Tibial nerve (tissue), 4 donors: ENCODE measurements at regions not wholly inside any gene's neighbourhood (a gene's known extent, or its start where the extent isn't known, plus 50 kb on each side); places are given as distances from the start of the nearest gene placed in this dataset.
A peak's percentile ranks its signal among the peaks of the same experiment; 100 is the strongest.

Experiments used
- DNase-seq, 2 donors: peaks; one replicate each; pipeline ENCODE4 v3.0.0-alpha.2; 2019; ENCODE audit warnings: low spot score in 2 of 2
- H3K27ac ChIP-seq, 4 donors: fragments of 200-600 bp; sonication (generic) in 3 of 4; one replicate each; pipeline ENCODE4 v1.5.1; 2017 to 2019; ENCODE audit warnings: mild to moderate bottlenecking in 1 of 4
- H3K27me3 ChIP-seq, 2 donors: fragments of 200-600 bp; sonication (generic) in 1 of 2; one replicate each; pipeline versions ENCODE4 v1.5.1 to v1.6.0; 2017 to 2019
- H3K36me3 ChIP-seq, 3 donors: fragments of 200-600 bp; sonication (generic); one replicate each; pipeline ENCODE4 v1.5.1; 2018 to 2019
- H3K4me1 ChIP-seq, 4 donors: fragments of 200-600 bp; sonication (generic) in 3 of 4; one replicate each; pipeline ENCODE4 v1.5.1; 2017 to 2019
- H3K4me3 ChIP-seq, 4 donors: fragments of 200-600 bp; sonication (generic) in 3 of 4; one replicate each; pipeline ENCODE4 v1.5.1; 2017 to 2019; ENCODE audit warnings: mild to moderate bottlenecking in 1 of 4, moderate library complexity in 1 of 4
- H3K9me3 ChIP-seq, 4 donors: fragments of 200-600 bp; sonication (generic) in 3 of 4; one replicate each; pipeline ENCODE4 v1.5.1; 2017 to 2019
- EP300 ChIP-seq, 2 donors: sonication (generic); formaldehyde crosslinking; IDR thresholded peaks; one replicate each; pipeline ENCODE4 v1.6.1; 2017; ENCODE audit warnings: antibody characterized with exemption in 2 of 2, mild to moderate bottlenecking in 1 of 2
- POLR2A ChIP-seq, 2 donors: fragments of 450-650 bp; IDR thresholded peaks; one replicate each; pipeline ENCODE4 v1.6.1; 2017; ENCODE audit warnings: antibody characterized with exemption in 2 of 2, mild to moderate bottlenecking in 2 of 2, moderate library complexity in 2 of 2
- WGBS, 2 donors: methylation state at CpG; one replicate each; pipeline ENCODE4 v1.1.5; 2018; 5-methylcytosine and 5-hydroxymethylcytosine counted together
- TF ChIP-seq, protein P1 (sequence below), 5 experiments: fragments of 200-600 bp in 3 of 5; fragments of 450-650 bp in 2 of 5; sonication (generic) in 3 of 5; IDR thresholded peaks; one replicate each; pipeline ENCODE4 v1.5.1; 2016 to 2019; ENCODE audit warnings: antibody characterized with exemption in 5 of 5, mild to moderate bottlenecking in 3 of 5, moderate library complexity in 2 of 5

DNA sequence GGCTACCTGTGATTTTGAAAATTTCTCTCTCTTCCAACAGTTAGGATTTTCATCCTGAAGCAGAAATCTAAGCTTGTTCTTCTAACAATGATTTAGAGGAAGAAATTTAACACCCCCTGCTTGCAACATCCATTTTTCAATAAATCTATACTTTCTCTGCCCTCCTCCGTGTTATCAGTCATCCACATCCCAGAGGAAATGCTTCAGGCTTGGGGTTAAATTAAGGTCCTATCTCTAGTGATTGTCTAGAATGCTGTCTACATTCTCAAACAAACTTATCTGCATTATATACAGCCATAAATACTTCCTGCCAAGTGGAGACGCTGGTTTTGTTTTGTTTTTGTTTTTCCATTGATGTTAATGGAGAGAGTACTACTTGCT, 371.0 kb downstream of the CSNK1G3 start:
- WGBS, 2 donors = 14 to 17% methylated on average over 2 of the region's 2 CpGs

DNA sequence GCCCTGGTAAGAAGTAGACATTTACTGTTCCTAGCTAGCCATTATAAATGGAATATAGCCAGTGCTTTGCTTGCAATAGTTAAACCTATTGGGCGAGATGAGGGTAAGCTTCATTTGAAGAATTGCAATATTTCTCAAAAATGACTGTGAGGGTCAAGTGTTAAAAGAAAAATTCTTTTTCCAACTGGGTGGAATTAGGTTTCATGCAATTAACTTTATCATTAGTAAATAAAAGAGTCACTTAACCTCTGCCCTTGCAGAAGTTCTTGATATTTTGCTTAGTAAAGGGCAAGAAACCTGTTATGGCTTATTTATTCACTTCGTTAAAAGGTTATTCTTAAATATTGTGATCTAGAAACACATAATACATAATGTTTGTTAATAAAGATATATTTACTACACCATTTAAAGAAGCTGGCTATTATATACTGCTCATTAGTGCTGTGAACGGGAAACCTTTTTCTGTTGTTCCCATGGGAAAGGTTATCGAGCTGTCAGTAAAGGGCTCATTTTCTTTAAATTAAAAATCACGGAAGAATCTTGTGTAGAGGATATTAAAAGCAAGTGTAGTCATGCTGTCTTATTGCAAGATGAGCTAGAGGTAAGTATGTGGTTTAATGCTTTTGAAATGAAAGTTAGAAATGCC, 370.5 kb downstream of the CSNK1G3 start:
- Histone ChIP-seq H3K4me1 (peaks cover 0 to 35% (median 0%) of the 10 kb centered on the region in 4 donors), H3K27me3 (no peaks in the 10 kb centered on the region), H3K27ac (peak overlapping the region in 1 of 4 donors; percentile 37), H3K4me3 (no peak overlapping the region), H3K36me3 (no peaks in the 10 kb centered on the region), H3K9me3 (no peaks in the 10 kb centered on the region)
- WGBS, 2 donors = 44 to 50% methylated on average over 5 of the region's 5 CpGs
- TF ChIP-seq, protein P1, sequence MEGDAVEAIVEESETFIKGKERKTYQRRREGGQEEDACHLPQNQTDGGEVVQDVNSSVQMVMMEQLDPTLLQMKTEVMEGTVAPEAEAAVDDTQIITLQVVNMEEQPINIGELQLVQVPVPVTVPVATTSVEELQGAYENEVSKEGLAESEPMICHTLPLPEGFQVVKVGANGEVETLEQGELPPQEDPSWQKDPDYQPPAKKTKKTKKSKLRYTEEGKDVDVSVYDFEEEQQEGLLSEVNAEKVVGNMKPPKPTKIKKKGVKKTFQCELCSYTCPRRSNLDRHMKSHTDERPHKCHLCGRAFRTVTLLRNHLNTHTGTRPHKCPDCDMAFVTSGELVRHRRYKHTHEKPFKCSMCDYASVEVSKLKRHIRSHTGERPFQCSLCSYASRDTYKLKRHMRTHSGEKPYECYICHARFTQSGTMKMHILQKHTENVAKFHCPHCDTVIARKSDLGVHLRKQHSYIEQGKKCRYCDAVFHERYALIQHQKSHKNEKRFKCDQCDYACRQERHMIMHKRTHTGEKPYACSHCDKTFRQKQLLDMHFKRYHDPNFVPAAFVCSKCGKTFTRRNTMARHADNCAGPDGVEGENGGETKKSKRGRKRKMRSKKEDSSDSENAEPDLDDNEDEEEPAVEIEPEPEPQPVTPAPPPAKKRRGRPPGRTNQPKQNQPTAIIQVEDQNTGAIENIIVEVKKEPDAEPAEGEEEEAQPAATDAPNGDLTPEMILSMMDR (IDR thresholded peaks at IDR 0.05) = no peak
- TF ChIP-seq EP300 (IDR thresholded peaks at IDR 0.05) (no peak), POLR2A (IDR thresholded peaks at IDR 0.05) (no peak)
- DNase-seq = no peak

More for the DNA sequence above, 371.0 kb downstream of the CSNK1G3 start:
- H3K27me3 ChIP-seq = no peaks in the 10 kb centered on the region
- no peak overlapping the region for H3K4me3 ChIP-seq
- TF ChIP-seq EP300 (IDR thresholded peaks at IDR 0.05) = no peak
- TF ChIP-seq, protein P1 (IDR thresholded peaks at IDR 0.05) = no peak
- TF ChIP-seq POLR2A (IDR thresholded peaks at IDR 0.05) = no peak
- H3K9me3 ChIP-seq = no peaks in the 10 kb centered on the region
- no peaks in the 10 kb centered on the region for H3K36me3 ChIP-seq
- peaks cover 0 to 35% (median 0%) of the 10 kb centered on the region in 4 donors for H3K4me1 ChIP-seq
- H3K27ac ChIP-seq = no peak overlapping the region
- no peak for DNase-seq

DNA sequence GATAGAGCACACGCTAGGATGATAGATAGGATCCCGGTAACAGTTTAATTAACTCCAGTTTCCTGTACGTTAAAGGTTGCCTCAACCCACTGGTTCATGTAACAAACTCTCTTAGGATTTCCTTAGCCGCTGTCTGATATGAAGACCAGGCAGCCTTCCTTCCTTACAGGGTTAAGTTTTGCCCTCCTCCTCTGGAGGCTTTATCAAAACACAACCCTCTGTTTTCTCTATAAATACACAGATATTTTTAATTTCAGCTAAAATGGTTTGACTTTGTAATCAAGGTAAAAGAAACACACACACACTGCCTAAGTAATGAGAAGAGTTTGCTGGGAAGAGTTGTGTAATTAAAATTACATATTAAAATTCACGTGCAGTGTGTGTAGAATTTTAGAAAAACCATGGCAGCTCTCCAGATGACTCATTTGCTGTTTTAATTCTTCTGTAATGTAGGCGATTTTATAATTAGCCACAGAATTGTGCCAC, 369.8 kb downstream of the CSNK1G3 start:
- WGBS, 2 donors = 22 to 32% methylated on average over 6 of the region's 6 CpGs
- TF ChIP-seq POLR2A (IDR thresholded peaks at IDR 0.05) = no peak
- no peak for TF ChIP-seq EP300 (IDR thresholded peaks at IDR 0.05)
- TF ChIP-seq, protein P1 (IDR thresholded peaks at IDR 0.05) = no peak
- H3K36me3 ChIP-seq = no peaks in the 10 kb centered on the region
- H3K4me1 ChIP-seq = peaks cover 0 to 39% (median 0%) of the 10 kb centered on the region in 4 donors
- no peak overlapping the region for H3K4me3 ChIP-seq
- no peaks in the 10 kb centered on the region for H3K27me3 ChIP-seq
- DNase-seq = no peak
- H3K27ac ChIP-seq = peak overlapping the region in 2 of 4 donors; percentile 37 to 42
- no peaks in the 10 kb centered on the region for H3K9me3 ChIP-seq

DNA sequence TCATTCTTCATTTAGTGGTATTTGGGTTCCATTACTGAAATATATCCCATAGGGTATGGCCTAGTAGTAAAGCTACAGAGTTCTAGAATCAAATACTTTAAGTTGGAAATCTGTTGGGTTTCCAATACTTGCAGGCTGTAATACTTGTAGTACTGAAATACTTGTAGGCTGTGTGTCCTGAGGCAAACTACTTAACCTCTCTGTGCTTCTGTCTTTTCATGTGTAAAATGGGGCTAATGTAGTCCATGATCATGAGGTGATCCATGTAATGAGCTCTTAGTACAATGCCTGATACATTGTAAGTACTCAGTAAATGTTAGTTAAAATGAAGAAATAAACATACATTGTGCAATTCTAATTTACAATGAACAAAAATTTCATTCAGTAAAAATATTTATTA, 368.9 kb downstream of the CSNK1G3 start:
- TF ChIP-seq POLR2A (IDR thresholded peaks at IDR 0.05) = no peak
- TF ChIP-seq, protein P1 (IDR thresholded peaks at IDR 0.05) = no peak
- no peak for TF ChIP-seq EP300 (IDR thresholded peaks at IDR 0.05)
- no peaks in the 10 kb centered on the region for H3K36me3 ChIP-seq
- H3K4me1 ChIP-seq = peaks cover 0 to 48% (median 0%) of the 10 kb centered on the region in 4 donors
- no peaks in the 10 kb centered on the region for H3K9me3 ChIP-seq
- no peaks in the 10 kb centered on the region for H3K27me3 ChIP-seq
- no peak overlapping the region for H3K4me3 ChIP-seq
- no peak overlapping the region for H3K27ac ChIP-seq
- DNase-seq = no peak

DNA sequence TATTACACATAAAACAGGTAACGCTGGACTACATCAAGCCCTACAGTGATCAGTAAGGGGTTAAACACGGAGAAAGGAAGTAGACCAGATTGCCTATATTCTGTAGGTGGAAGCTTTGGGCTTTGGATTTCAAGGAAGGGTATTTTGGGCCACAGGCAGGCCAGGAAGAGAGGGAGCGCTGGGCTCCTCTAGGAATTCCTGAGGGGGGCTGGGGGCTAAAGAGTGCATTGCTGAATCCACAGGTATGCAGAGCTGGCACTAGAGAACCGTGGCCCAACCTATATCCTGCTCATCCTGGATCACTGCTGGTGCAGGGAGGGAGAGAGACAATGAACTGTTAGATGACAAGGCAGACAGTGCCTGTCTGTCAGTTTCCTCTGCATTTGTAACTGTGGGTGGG, 367.1 kb downstream of the CSNK1G3 start:
- TF ChIP-seq, protein P1 (IDR thresholded peaks at IDR 0.05) = no peak
- no peak for TF ChIP-seq POLR2A (IDR thresholded peaks at IDR 0.05)
- no peak for TF ChIP-seq EP300 (IDR thresholded peaks at IDR 0.05)
- no peaks in the 10 kb centered on the region for H3K27me3 ChIP-seq
- no peak overlapping the region for H3K27ac ChIP-seq
- no peaks in the 10 kb centered on the region for H3K36me3 ChIP-seq
- no peak for DNase-seq
- WGBS, 2 donors = 57 to 58% methylated on average over 4 of the region's 4 CpGs
- H3K9me3 ChIP-seq = no peaks in the 10 kb centered on the region
- H3K4me3 ChIP-seq = no peak overlapping the region
- peaks cover 0 to 66% (median 0%) of the 10 kb centered on the region in 4 donors for H3K4me1 ChIP-seq
